ENCODE measurements at regions not wholly inside any gene's neighbourhood (a gene's known extent, or its start where the extent isn't known, plus 50 kb on each side); places are given as distances from the start of the nearest gene placed in this dataset.

DNA sequence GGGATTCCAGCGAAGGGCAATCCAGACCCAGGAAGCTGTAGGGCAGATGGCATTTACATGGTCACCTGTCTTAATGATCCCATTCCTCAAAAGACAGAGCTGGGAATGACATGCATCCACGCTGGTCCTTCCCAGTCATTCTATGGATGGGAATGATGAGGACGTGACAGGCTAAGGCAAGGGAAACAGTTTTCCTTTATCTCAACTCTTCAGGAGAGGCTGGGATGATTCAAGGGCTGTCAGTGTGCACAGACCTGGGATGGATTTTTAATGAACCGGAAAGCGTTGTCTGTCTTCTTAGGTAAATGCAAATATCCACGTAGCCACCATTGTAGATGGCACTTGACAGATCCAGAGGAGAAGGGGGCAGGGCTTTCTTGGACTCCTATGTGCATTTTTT, 483.2 kb upstream of the EEF2KMT start:
- TF ChIP-seq TAF1 (IDR thresholded peaks at IDR 0.05; ENCODE audit: low read depth) (no peak), CEBPB (IDR thresholded peaks at IDR 0.05) (no peak), YY1 (IDR thresholded peaks at IDR 0.05; ENCODE audit: low read depth) (no peak), CREB1 (IDR thresholded peaks at IDR 0.05; ENCODE audit: low read depth) (no peak), EP300 (IDR thresholded peaks at IDR 0.05; ENCODE audit: borderline replicate concordance) (no peak), TCF12 (IDR thresholded peaks at IDR 0.05; ENCODE audit: low read depth) (no peak), EGR1 (IDR thresholded peaks at IDR 0.05) (no peak), RAD21 (IDR thresholded peaks at IDR 0.05; ENCODE audit: low read depth) (no peak), NFIC (IDR thresholded peaks at IDR 0.05) (no peak), ZBTB7A (IDR thresholded peaks at IDR 0.05; ENCODE audit: low read depth) (no peak), FOXM1 (IDR thresholded peaks at IDR 0.05; ENCODE audit: borderline replicate concordance, low read depth) (no peak)
- TF ChIP-seq, protein P1, sequence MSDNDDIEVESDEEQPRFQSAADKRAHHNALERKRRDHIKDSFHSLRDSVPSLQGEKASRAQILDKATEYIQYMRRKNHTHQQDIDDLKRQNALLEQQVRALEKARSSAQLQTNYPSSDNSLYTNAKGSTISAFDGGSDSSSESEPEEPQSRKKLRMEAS (IDR thresholded peaks at IDR 0.05) = no peak
- TF ChIP-seq, protein P2, sequence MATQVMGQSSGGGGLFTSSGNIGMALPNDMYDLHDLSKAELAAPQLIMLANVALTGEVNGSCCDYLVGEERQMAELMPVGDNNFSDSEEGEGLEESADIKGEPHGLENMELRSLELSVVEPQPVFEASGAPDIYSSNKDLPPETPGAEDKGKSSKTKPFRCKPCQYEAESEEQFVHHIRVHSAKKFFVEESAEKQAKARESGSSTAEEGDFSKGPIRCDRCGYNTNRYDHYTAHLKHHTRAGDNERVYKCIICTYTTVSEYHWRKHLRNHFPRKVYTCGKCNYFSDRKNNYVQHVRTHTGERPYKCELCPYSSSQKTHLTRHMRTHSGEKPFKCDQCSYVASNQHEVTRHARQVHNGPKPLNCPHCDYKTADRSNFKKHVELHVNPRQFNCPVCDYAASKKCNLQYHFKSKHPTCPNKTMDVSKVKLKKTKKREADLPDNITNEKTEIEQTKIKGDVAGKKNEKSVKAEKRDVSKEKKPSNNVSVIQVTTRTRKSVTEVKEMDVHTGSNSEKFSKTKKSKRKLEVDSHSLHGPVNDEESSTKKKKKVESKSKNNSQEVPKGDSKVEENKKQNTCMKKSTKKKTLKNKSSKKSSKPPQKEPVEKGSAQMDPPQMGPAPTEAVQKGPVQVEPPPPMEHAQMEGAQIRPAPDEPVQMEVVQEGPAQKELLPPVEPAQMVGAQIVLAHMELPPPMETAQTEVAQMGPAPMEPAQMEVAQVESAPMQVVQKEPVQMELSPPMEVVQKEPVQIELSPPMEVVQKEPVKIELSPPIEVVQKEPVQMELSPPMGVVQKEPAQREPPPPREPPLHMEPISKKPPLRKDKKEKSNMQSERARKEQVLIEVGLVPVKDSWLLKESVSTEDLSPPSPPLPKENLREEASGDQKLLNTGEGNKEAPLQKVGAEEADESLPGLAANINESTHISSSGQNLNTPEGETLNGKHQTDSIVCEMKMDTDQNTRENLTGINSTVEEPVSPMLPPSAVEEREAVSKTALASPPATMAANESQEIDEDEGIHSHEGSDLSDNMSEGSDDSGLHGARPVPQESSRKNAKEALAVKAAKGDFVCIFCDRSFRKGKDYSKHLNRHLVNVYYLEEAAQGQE (IDR thresholded peaks at IDR 0.05; ENCODE audit: low read depth) = no peak
- TF ChIP-seq, protein P3, sequence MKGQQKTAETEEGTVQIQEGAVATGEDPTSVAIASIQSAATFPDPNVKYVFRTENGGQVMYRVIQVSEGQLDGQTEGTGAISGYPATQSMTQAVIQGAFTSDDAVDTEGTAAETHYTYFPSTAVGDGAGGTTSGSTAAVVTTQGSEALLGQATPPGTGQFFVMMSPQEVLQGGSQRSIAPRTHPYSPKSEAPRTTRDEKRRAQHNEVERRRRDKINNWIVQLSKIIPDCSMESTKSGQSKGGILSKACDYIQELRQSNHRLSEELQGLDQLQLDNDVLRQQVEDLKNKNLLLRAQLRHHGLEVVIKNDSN (IDR thresholded peaks at IDR 0.05) = no peak

Measured in Ishikawa (cell line).